ENCODE measurements at regions not wholly inside any gene's neighbourhood (a gene's known extent, or its start where the extent isn't known, plus 50 kb on each side); places are given as distances from the start of the nearest gene placed in this dataset.

GRCh38 chr1:234533034-234533891, 54.3 kb upstream of the TARBP1 start:
- DNase-seq (ENCODE audit: low read depth in 1 of 2, low spot score in 1 of 2): no peak
- in situ Hi-C loops (cut with HindIII; ENCODE audit: low pct_unique_long_range_greater_than_20kb, low sequenced_read_pairs): no loop called here
- no peak for TF ChIP-seq JUND (IDR thresholded peaks at IDR 0.05; ENCODE audit: low read depth)

GRCh38 chr1:234532503-234532922, 53.5 kb upstream of the TARBP1 start:
- no peak for TF ChIP-seq JUND (IDR thresholded peaks at IDR 0.05; ENCODE audit: low read depth)
- no peak for DNase-seq (ENCODE audit: low read depth in 1 of 2, low spot score in 1 of 2)
- in situ Hi-C loops (cut with HindIII; ENCODE audit: low pct_unique_long_range_greater_than_20kb, low sequenced_read_pairs): no loop called here

- no peak for TF ChIP-seq JUND (IDR thresholded peaks at IDR 0.05; ENCODE audit: low read depth)
- DNase-seq (ENCODE audit: low read depth in 1 of 2, low spot score in 1 of 2): no peak
- in situ Hi-C loops (cut with HindIII; ENCODE audit: low pct_unique_long_range_greater_than_20kb, low sequenced_read_pairs): no loop called here
These were observed 52.2 kb upstream of the TARBP1 start for GRCh38 chr1:234531151-234531635.

GRCh38 chr1:234530672-234531071, 51.7 kb upstream of the TARBP1 start:
- DNase-seq (ENCODE audit: low read depth in 1 of 2, low spot score in 1 of 2): no peak
- TF ChIP-seq JUND (IDR thresholded peaks at IDR 0.05; ENCODE audit: low read depth): no peak
- in situ Hi-C loops (cut with HindIII; ENCODE audit: low pct_unique_long_range_greater_than_20kb, low sequenced_read_pairs): no loop called here

- no peak for TF ChIP-seq JUND (IDR thresholded peaks at IDR 0.05; ENCODE audit: low read depth)
These were observed 50.9 kb upstream of the TARBP1 start for GRCh38 chr1:234529950-234530237.

GRCh38 chr1:234529095-234529949, 50.3 kb upstream of the TARBP1 start:
- DNase-seq (ENCODE audit: low read depth in 1 of 2, low spot score in 1 of 2): no peak
- in situ Hi-C loops (cut with HindIII; ENCODE audit: low pct_unique_long_range_greater_than_20kb, low sequenced_read_pairs): no loop called here
- TF ChIP-seq JUND (IDR thresholded peaks at IDR 0.05; ENCODE audit: low read depth): no peak

More at GRCh38 chr1:234529950-234530237, 50.9 kb upstream of the TARBP1 start:
- in situ Hi-C loops (cut with HindIII; ENCODE audit: low pct_unique_long_range_greater_than_20kb, low sequenced_read_pairs): no loop called here
- DNase-seq (ENCODE audit: low read depth in 1 of 2, low spot score in 1 of 2): no peak
